NCI-H1105 (cell line): ENCODE measurements at regions not wholly inside any gene's neighbourhood (a gene's known extent, or its start where the extent isn't known, plus 50 kb on each side); places are given as distances from the start of the nearest gene placed in this dataset.

Experiments used
- DNase-seq: peaks from one replicate; lab custom pipeline; 2025; lab: John Stamatoyannopoulos, UW

DNA sequence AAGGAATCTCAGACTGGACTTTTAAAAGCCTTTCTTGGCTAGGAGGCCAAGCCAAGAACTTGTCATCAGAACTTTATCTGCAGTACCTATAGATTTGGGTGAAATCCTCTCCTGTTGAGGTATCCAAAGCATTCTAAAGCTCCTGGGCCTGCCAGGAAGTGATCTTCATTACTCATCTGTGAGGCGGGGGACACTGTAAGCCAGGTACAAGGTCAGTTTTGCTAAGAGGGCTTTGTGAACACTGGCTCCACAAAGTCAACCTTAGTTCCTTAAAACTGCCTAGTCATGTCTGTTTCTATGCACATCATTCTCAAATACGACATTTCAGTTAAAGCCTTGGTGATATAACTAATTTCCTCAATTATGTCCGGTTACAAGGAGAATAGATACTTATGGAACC, 236.7 kb downstream of the PIK3R1 start:
- no peak for DNase-seq

DNA sequence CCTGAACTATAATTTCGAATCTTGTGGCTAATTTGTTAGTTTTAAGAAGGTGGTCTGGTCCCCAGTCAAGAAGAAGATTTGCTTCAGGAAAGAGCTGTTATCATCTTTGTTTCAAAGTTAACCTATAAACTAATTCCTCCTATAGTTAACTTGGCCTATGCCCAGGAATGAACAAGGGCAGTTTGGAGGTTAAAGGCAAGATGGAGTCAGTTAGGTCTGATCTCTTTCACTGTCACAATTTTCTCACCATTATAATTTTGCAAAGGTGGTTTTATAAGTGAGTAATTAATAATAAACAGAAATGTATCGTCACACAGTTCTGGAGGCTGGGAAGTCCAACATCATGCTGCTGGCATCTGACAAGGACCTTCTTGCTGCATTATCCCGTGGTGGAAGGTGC, 238.6 kb downstream of the PIK3R1 start:
- no peak for DNase-seq

DNA sequence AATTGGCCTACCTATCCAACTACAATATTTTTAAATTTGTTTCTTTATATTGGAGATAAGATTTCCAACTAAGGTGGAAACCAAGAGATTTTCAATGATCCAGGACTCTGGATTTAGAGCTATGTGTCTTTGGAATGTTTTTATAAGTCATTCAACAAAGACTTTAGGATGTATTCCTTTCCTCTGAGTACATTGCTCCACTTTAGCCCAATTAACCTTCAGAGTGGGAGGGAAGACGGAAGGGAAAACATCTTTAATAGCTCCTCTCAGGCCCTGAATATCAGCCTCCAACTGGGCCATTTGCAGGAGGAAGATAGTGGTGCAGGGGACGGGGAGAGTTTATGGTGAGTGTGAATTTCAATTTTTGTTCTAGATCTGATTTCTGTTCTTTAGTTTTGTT, 239.2 kb downstream of the PIK3R1 start:
- DNase-seq = no peak

DNA sequence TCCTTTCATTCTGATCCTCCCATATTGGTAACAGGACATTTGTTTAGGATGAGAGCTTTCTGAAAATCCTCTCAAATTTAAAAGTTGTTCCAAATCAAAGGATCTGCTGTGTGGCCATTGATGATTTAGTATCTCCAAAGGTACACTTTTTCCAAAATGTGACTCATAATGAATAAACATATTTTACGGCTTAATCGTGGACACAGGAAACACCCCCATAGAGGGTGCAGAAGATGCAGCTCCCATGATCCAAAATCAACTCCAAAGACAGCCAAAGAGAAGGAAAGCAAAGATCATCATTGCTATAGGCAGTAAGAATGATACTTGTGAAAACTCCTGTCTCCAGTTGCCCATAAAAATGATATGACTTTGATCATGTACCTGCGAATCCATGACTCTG, 239.7 kb downstream of the PIK3R1 start:
- DNase-seq = no peak

DNA sequence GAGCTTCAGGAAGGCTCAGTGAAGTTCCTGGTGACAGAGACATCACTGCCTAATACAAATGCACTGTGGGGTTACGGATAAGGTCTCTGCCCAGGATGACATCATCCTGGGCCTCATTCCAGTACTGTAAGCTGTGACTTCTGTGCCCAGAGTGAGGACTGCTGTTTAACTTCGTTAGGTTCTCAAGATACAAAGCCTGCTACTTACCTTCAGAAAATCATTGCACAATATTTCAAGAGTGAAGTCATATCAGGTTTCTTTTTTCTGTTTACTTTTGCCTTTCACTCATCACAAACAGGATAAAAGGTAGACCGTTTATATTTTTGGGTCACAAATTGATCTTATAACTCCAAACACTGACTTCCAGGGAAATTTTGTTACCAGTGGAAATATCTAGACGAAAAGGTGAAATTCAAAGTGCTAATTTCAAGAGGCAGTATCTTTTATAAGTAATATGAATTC, 241.2 kb downstream of the PIK3R1 start:
- no peak for DNase-seq

DNA sequence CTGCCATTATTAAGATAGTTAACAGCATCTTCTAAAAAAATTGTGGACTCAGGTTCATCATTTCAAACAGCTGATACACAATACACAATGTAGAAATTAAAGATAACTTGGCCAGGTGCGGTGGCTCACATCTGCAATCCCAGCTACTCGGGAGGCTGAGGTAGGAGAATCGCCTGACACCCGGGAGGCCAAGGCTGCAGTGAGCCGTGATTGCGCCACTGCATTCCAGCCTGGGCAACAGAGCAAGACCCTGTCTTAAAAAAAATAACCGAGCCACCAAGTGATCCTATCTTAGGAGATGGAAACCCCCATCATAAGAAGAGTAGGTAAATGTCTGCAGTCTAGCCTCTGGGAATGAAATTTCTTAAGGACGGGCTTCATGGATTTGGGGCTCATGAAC, 241.7 kb downstream of the PIK3R1 start:
- no peak for DNase-seq

DNA sequence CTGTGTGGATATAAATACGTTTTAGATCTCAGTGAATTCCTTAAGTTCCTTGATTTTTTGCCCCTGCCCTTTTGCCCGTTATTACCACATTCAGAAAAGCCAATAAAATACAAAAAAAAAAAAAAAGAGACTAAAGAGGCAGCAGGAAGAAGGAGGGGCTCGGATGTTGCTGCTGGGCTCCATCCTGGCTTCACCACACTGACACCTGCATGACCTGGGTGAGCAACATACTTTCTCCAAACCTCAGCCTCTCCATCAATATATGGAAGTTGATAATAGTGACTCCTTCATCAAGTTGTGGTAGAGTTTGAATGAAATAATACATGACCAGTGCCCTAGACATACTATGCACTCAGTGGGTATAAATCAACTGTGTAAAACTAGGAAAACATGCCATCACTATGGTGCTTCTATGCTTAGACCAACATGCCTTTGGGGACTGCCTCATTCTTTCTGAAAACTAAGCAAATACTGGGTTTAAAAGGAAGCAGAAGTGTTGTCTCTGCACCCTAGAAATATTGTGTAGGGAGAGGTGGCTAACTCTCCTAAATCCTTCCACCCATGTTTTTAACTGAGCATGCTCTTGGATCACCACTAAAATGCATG, 243.0 kb downstream of the PIK3R1 start:
- no peak for DNase-seq

DNA sequence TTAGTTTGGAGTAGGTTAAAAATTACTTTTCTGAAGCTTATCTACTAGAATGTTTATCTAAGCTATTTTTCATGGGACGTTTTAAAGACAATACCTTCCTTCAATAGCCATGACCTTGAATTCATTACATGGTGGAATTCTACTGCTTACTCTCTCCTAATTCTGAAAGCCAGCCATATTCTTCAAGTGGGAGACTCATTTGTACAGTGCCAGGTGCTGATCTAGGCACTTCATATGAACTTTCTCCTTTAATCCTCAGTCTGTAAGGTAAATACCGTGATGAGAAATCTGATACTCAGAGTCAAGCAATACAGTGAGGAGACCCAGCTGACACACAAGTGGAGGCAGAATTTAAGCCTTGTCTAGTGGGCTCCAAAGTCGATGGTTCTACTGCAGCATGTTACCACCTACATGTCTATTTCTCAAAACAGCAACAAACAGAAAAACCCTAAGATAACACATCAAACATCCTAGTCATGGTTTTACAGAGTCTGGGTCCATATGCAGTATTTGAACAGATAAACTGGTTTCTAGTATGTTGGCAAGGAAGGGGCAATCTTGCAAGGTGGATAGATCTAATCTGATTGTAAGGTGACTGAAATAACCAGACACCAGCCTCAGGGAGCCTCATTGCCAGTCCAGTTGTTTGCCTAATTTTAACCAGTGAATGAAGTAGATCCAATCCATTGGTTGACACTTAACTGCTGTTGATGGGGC, 243.7 kb downstream of the PIK3R1 start:
- no peak for DNase-seq

DNA sequence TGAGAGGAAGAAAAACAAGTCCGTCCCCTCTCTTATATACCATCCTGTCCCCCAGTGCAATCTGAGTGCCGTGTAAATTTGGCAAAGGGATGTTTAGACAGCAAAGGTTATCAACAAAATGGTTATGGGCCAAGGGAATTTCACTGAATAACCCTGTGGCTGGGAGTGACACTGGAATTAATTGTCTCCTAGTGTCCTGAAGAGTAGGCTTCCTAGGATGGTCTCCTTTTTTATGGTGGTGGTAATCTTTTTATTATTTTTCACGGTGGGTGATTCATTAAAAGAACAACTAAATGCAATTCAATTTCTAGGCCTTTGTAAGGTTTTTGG, 244.2 kb downstream of the PIK3R1 start:
- DNase-seq = no peak

DNA sequence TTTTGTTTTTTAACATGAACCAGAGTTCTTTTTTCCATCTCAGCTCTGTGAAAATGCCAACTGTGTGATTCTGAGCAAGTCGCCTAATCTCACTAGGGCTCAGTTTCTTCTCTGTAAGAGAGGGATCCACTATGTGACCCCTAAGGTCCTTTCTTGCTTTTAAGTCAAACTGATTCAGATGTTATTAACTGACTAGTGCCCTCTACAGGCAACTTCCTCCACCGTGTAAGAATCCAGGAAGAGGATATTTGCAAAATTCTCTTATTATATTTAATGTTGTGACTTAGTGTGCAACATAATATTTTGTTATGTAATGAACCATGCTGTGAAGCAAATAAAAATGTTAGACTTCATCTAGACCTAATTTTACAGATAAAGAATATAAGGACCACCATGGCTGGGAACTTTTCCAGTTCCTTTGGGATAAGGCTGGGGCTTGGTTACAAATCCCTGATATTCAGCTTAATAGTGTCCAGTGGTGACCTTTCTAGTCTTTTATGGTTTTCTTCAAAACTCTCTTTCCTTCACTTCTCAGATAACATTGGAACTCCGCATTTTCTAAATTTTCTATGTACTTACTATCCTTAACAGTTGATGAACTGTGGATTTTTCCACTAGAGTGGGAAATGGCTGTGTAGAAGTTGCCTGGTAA, 244.7 kb downstream of the PIK3R1 start:
- DNase-seq = no peak

DNA sequence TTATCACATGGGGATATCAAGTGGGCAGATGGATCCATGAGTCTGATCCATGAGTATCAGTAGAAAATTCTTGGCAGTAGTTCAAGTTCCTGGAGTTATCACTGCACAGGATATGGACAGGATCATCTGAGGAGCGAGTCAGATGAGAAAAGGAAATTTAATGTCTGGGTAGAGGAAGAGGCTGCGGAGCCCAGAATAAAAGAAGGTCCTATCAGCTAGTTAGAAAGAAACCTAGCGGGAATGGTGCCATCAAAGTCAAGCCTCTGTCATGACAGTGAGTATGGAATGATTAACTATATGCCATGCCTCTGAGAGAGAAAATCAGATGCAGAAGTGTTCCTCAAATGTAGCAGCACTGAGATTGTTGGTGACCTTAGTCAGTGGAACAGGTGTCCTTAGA, 248.1 kb downstream of the PIK3R1 start:
- DNase-seq = no peak

DNA sequence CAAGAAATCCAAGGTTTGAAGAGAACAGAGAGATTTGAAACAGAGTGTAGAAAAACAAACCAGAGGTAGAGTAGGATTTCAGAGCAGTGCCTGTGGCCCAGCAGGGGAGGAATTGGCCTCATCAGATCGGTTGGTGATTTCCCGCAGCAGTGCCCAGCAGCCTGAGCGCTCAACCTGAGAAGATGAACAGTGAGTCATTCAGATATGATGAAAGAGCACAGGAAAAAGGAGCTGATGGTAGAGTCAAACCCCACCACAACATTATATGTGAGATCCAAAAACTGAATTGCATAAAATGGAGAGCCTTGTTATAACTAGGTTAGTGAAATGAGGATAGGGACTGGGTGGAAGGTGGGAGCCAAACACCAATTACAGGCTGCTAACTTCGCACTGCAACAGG, 248.9 kb downstream of the PIK3R1 start:
- DNase-seq = no peak

DNA sequence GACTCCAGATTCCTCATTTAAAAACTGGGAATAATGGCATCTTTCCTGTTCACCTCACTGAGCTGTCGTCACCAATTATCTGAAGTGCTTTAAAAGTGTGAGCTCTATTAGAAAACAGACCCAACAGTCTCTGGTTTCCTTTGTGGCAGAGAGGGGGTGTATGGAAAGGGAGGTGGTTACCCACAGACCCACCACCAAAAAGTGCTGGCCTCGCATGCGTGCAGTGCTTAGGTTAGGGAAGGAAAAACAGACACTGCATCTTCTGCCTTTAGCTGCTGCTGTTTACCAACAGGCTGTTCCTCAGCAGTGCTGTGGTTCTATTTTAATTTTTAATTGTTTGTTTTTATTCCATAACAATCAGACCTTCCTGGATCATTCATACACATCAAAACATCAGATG, 249.6 kb downstream of the PIK3R1 start:
- no peak for DNase-seq

DNA sequence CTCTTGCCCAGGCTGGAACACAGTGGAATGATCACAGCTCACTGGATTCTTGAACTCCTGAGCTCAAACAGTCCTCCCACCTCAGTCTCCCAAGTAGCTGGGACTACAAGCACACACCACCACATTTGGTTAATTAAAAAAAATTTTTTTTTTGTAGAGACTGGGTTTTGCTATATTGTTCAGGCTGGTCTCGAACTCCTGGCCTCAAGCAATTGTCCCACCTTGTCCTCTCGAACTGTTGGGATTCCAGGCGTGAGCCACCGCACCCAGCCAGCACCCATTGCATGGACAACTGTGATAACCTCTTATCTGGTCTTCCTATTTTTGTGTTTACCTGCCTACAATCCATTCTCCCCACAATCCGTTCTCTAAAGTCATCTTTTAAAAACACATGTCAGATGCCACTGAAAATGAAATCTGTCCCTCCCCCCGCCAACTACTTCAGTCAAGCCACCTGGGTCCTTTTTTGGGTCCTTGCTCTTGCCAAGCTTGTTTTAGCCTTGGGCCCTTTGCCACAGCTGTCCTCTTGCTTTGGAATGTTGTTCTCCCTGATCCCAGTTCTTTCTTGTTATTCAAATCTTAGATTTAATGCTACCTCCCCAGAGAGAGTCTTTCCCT, 250.5 kb downstream of the PIK3R1 start:
- DNase-seq = no peak

DNA sequence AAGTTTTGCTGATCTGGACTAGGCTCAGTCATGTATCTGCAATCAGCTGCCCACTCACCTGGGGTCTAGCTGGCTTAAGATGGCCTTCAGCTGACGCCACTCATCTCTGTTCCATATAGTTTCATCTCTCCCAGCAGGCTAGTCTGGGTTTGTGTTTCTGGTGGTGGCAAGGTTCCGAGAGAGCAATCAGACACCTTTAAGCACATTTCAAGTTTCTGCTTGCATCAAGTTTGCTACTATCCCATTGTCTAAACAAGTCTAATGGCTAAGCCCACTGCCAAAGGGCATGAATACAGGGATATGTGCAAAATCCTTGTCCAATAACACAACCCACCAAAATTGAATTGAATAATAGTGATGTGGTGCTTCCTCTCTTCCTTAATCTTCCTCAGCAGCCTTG, 251.7 kb downstream of the PIK3R1 start:
- DNase-seq = no peak

DNA sequence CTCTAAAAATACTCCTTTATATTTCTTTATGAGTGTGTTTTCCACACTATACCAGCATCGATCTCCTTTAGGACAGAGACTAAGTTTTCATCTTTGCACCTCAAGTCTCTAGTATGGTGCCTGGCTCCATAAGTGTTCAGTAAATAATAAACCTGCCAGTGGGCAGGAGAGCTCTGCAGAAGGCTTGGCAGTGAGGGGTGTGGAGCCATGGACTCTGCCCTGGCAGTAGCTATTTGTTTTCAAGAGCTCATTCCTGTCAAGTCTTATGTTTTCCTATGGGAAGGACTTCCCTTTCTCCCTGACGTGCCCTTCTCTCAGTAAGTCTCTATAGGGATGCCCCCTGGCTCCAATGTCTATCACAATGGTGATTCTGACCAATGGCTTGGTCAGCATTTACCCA, 252.2 kb downstream of the PIK3R1 start:
- DNase-seq = no peak

DNA sequence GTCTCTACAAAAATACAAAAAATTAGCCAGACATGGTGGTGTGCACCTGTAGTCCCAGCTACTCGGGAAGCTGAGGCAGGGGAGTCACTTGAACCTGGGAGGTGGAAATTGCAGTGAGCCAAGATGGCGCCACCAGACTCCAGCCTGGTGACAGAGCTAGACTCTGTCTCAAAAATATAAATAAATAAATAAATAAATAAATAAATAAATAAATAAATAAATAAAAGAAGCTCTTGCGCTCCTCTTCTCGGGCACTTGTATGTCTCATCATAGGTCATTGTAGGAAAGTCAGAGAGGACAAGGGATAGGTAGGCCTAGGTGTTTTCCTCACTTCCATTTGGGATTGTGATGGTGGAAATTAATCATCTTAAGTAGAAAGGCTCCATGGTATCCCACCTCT, 252.8 kb downstream of the PIK3R1 start:
- DNase-seq = no peak

DNA sequence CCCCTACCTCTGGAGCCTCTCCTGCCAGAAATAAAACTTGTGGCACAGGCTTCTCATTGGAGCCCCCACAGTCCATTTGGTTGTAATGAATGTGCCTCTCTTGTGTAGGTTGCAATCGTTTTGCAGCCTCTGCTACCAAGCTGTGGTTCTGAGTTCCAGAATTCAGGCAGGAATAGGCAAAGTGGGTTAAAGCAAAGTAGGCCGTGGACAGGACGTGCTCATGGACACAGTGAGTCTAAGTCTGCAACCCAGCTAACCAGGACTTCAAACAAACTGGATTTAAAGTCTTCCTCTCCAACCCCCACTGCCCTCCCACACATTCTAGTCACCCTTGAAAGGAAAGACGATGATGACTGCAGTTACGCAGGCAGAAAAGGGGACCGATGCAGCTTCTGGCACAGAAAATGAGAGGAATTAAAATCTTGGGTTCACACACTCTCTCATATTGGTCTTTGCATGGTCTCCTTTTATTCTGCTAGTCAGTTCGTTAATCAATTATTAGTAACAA, 260.0 kb downstream of the PIK3R1 start:
- DNase-seq = no peak

DNA sequence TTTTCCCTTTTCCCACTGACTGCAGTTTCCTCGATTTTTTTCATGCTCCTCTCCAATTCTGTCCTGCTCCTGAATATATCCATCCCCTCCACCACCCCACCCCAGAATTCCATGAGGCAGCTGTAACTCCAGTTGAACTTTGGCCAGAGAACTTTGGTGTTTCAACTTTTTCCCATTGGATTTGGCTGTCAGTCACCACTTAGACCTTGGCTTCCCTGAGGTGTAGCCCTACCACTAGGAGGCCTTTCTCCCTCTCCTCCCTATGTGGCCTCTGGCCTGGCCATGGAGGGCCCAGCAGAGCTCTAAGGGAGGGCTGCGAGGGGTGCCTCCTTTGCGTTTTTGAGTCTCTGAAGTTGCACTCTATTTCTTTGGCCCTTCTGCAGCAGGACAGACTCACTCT, 261.3 kb downstream of the PIK3R1 start:
- DNase-seq = no peak

DNA sequence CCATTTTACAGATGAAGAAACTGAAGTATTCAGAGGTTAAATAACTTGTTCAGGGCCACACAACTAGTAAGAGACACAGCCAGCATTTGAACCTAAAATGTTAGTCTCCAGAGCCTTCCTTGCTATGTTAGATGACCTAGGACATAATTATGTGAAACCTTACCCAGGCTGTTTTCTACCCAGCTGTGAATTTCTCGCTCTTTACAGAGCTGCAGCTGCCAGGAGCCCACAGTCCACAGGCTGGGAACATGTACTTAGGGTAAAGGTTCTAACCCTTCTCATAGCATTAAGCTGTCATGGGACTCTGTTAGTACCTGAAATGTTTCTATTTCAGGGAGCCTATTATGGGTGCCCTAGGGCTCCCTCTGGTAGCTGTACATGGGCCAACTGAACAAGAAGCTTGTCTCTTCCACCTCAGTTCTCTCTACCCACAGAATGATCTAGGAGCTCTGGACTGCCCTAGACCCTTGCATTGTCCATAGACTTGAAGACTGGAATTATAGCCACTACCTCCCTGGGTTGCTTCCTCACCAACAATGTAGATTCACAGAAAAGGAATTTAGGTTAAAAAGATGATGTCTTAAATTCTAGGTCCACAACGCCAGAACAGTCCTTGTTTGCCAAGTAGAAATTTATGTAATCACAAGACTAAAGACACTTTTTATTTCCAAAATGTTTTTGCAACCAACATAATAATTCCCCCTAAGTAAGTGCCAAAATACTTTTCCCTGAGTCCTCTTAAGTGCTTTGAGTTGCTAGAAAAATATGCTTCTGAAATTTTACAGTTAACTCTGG, 262.9 kb downstream of the PIK3R1 start:
- DNase-seq = no peak

DNA sequence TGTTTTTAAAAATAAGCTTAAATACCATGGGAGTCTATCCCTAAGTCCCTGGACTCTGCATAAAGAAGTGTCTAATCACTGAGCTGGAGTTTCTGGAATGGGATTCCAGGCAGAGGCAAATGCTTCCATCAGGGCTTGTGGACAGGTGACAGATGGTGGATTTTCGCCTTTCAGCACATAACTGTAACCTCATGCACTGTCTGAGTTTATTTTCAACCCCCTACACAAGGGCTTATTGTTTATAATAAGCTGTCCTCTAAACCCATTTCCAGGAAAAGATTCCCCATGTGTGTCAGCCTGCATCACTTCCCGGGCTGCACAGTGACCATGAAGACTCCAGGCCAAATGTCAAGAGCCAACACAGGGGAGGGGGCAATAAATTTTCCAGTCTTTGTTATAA, 264.0 kb downstream of the PIK3R1 start:
- DNase-seq = no peak

DNA sequence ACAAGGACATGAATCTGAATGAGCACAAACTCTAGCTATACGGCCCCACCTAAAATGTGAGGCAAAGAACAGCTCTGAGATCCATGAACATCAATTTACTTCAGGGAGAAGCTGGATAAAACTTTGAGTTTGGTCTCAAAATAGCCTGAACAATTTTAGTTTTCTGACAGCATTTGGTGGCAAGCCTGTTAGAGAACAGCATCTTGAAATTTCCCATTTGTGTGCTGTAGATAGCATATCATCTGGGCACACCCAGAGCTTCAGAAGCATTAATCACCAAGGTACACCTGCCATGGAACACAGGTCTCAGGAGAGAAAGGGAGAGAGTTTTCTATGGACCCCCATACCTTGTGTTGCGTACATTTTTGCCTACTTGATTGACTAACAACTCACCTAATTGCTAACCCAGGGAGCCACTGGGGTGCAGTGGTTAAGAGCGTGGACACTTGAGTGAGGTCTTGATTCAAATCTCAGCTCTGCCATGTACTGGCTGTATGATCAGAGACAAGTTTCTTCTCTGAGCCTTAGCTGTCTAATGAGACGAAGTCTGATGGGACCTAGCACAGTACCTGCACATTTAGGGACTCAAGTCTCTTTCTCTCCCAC, 264.9 kb downstream of the PIK3R1 start:
- no peak for DNase-seq
